GM23338 (cell line): ENCODE measurements at regions not wholly inside any gene's neighbourhood (a gene's known extent, or its start where the extent isn't known, plus 50 kb on each side); places are given as distances from the start of the nearest gene placed in this dataset.

ENCODE experiments used
- ATAC-seq: fragments of 200-7000 bp; cut with Tn5 transposase; 3 replicates; pipeline ENCODE4 v1.9.1; 2020
- DNase-seq: peaks from one replicate; pipeline ENCODE4 v3.0.0-alpha.2; 2015; ENCODE audit warnings: low spot score
- H2AFZ ChIP-seq: fragments of 200-600 bp; sonication (generic); 2 replicates; pipeline ENCODE4 v1.8.0; 2016; ENCODE audit warnings: antibody characterized with exemption, mild to moderate bottlenecking, moderate library complexity
- H3F3A ChIP-seq: fragments of 200-600 bp; sonication (generic); replicated peaks from 2 replicates; pipeline ENCODE4 v1.8.0; 2017; ENCODE audit warnings: antibody characterized with exemption, mixed run types, low read depth
- H3K27ac ChIP-seq: fragments of 200-600 bp; sonication (generic); 2 replicates; pipeline ENCODE4 v1.6.1; 2016; ENCODE audit warnings: low read depth
- H3K27me3 ChIP-seq: fragments of 200-600 bp; sonication (generic); 2 replicates; pipeline ENCODE4 v1.8.0; 2016; ENCODE audit warnings: mild to moderate bottlenecking, mixed run types, moderate library complexity; ENCODE audit not compliant: insufficient read depth
- H3K36me3 ChIP-seq: fragments of 200-600 bp; sonication (generic); 2 replicates; pipeline ENCODE4 v1.8.0; 2016; ENCODE audit warnings: mild to moderate bottlenecking; ENCODE audit not compliant: insufficient read depth
- H3K4me1 ChIP-seq: fragments of 200-600 bp; sonication (generic); 2 replicates; pipeline ENCODE4 v1.8.0; 2016; ENCODE audit warnings: mild to moderate bottlenecking, moderate library complexity; ENCODE audit not compliant: insufficient read depth
- H3K4me2 ChIP-seq: fragments of 200-600 bp; sonication (generic); 2 replicates; pipeline ENCODE4 v1.7.1; 2017; ENCODE audit warnings: mixed run types
- H3K4me3 ChIP-seq: fragments of 200-600 bp; sonication (generic); 2 replicates; pipeline ENCODE4 v1.6.1; 2016; ENCODE audit warnings: mixed run types
- H3K79me2 ChIP-seq: fragments of 200-600 bp; sonication (generic); replicated peaks from 2 replicates; pipeline ENCODE4 v1.8.0; 2017; ENCODE audit warnings: mild to moderate bottlenecking; ENCODE audit not compliant: insufficient read depth
- H3K9me2 ChIP-seq: fragments of 200-600 bp; sonication (generic); 2 replicates; pipeline ENCODE4 v1.8.0; 2017; ENCODE audit not compliant: insufficient read depth
- H4K20me1 ChIP-seq: fragments of 200-600 bp; sonication (generic); replicated peaks from 2 replicates; pipeline ENCODE4 v1.8.0; 2017; ENCODE audit warnings: mild to moderate bottlenecking; ENCODE audit not compliant: insufficient read depth
- H3K27ac Mint-ChIP-seq: 2 replicates; pipeline ENCODE4 v1.8.0; 2020; ENCODE audit warnings: inconsistent platforms, mild to moderate bottlenecking, moderate library complexity, mixed read lengths
- H3K27me3 Mint-ChIP-seq: 3 replicates; pipeline ENCODE4 v1.8.0; 2022; ENCODE audit warnings: low read depth, mild to moderate bottlenecking, moderate library complexity, mixed read lengths, inconsistent platforms; ENCODE audit not compliant: insufficient read depth, poor library complexity
- H3K36me3 Mint-ChIP-seq: 3 replicates; pipeline ENCODE4 v1.8.0; 2021; ENCODE audit warnings: low read depth, mild to moderate bottlenecking, inconsistent platforms, moderate library complexity, mixed read lengths
- H3K4me1 Mint-ChIP-seq: 3 replicates; pipeline ENCODE4 v1.8.0; 2020; ENCODE audit warnings: mild to moderate bottlenecking, inconsistent platforms, mixed read lengths
- H3K4me3 Mint-ChIP-seq: 3 replicates; pipeline ENCODE4 v1.8.0; 2021; ENCODE audit warnings: moderate library complexity, mild to moderate bottlenecking, inconsistent platforms, mixed read lengths
- H3K9me3 Mint-ChIP-seq: 3 replicates; pipeline ENCODE4 v1.8.0; 2020; ENCODE audit warnings: moderate library complexity, mild to moderate bottlenecking, inconsistent platforms, mixed read lengths
- CREB1 ChIP-seq: fragments of 250-450 bp; sonication (Bioruptor Pico); IDR thresholded peaks from 2 replicates; pipeline ENCODE4 v1.5.0; 2020; ENCODE audit warnings: low read depth, mild to moderate bottlenecking, moderate library complexity
- JUNB ChIP-seq: IDR thresholded peaks from one replicate; pipeline ENCODE4 v1.6.1; 2016; ENCODE audit warnings: antibody characterized with exemption; ENCODE audit not compliant: unreplicated experiment
- POLR2AphosphoS5 ChIP-seq: IDR thresholded peaks from 2 replicates; pipeline ENCODE4 v1.6.1; 2016; ENCODE audit warnings: antibody characterized with exemption, low read depth
- REST ChIP-seq: IDR thresholded peaks from one replicate; pipeline ENCODE4 v1.6.1; 2018; ENCODE audit warnings: antibody characterized with exemption; ENCODE audit not compliant: unreplicated experiment
- STAT1 ChIP-seq: IDR thresholded peaks from one replicate; pipeline ENCODE4 v1.6.1; 2016; ENCODE audit warnings: antibody characterized with exemption; ENCODE audit not compliant: unreplicated experiment
- ZNF114 ChIP-seq: fragments of 250-450 bp; sonication (Bioruptor Pico); IDR thresholded peaks from 2 replicates; pipeline ENCODE4 v1.5.0; 2020; ENCODE audit warnings: mild to moderate bottlenecking, moderate library complexity
- ZNF331 ChIP-seq: fragments of 250-450 bp; sonication (Bioruptor Pico); IDR thresholded peaks from 2 replicates; pipeline ENCODE4 v1.5.0; 2020; ENCODE audit warnings: low read depth, mild to moderate bottlenecking, moderate library complexity
- TF ChIP-seq, protein P1 (sequence below): IDR thresholded peaks from 2 replicates; pipeline ENCODE4 v1.6.1; 2016; ENCODE audit warnings: antibody characterized with exemption

DNA sequence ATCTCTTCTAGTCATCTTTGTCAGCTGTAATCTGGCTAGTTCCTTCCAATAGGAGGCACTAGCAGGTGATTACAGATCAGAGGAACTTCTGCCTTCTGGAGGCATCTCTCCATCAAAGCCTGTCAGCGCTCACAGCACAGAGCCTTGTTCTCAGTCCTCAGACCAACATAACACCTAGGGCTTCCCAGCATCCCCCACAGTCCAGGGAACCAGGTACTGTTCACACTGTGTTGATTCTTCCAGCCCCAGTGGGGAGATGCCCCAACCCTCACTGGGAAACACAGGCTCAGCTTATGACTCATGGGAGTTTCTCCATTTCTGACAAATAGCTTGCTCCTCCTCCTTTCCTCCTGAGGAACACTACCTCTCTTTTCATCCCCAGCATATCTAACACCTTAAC, 601.7 kb downstream of the CBLN2 start:
- Histone ChIP-seq H3K36me3 (0 out of 2 replicates have a peak, but pooled peaks cover 3% of the 10 kb centered on the region), H3K27me3 (no peaks in the 10 kb centered on the region), H3K79me2 (no peaks in the 10 kb centered on the region), H2AFZ (no peak overlapping the region), H4K20me1 (no peaks in the 10 kb centered on the region), H3K4me1 (no peaks in the 10 kb centered on the region), H3K4me2 (no peak overlapping the region), H3K27ac (no peak overlapping the region), H3K4me3 (no peak overlapping the region), H3K9me2 (no peaks in the 10 kb centered on the region), H3F3A (no peaks in the 10 kb centered on the region)
- no peak for DNase-seq
- peaks cover 18% of the 10 kb centered on the region for H3K36me3 Mint-ChIP-seq
- H3K4me3 Mint-ChIP-seq, result no peak overlapping the region
- H3K27ac Mint-ChIP-seq, result no peak overlapping the region
- TF ChIP-seq JUNB, result no peak
- TF ChIP-seq ZNF114 (CRISPR knock-in tag), result no peak
- TF ChIP-seq, protein P1, sequence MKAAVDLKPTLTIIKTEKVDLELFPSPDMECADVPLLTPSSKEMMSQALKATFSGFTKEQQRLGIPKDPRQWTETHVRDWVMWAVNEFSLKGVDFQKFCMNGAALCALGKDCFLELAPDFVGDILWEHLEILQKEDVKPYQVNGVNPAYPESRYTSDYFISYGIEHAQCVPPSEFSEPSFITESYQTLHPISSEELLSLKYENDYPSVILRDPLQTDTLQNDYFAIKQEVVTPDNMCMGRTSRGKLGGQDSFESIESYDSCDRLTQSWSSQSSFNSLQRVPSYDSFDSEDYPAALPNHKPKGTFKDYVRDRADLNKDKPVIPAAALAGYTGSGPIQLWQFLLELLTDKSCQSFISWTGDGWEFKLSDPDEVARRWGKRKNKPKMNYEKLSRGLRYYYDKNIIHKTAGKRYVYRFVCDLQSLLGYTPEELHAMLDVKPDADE, result no peak
- TF ChIP-seq CREB1 (CRISPR knock-in tag), result no peak
- TF ChIP-seq STAT1, result no peak
- peaks cover 82% of the 10 kb centered on the region for H3K9me3 Mint-ChIP-seq
- ATAC-seq, result no peak
- peaks cover 3% of the 10 kb centered on the region for H3K27me3 Mint-ChIP-seq
- no peaks in the 10 kb centered on the region for H3K4me1 Mint-ChIP-seq

- no peaks in the 10 kb centered on the region for H3K4me1 Mint-ChIP-seq
- Histone ChIP-seq H3K4me3 (no peak overlapping the region), H2AFZ (no peak overlapping the region), H4K20me1 (no peaks in the 10 kb centered on the region), H3K4me2 (no peak overlapping the region), H3K36me3 (0 out of 2 replicates have a peak, but pooled peaks cover 3% of the 10 kb centered on the region), H3F3A (no peaks in the 10 kb centered on the region), H3K4me1 (no peaks in the 10 kb centered on the region), H3K27me3 (no peaks in the 10 kb centered on the region), H3K9me2 (no peaks in the 10 kb centered on the region), H3K79me2 (no peaks in the 10 kb centered on the region), H3K27ac (no peak overlapping the region)
- peaks cover 70% of the 10 kb centered on the region for H3K9me3 Mint-ChIP-seq
- H3K4me3 Mint-ChIP-seq, result no peak overlapping the region
- TF ChIP-seq POLR2AphosphoS5, result no peak
- TF ChIP-seq REST, result no peak
- TF ChIP-seq ZNF331 (CRISPR knock-in tag), result no peak
- peaks cover 3% of the 10 kb centered on the region for H3K27me3 Mint-ChIP-seq
- DNase-seq (no peak), ATAC-seq (no peak)
- H3K27ac Mint-ChIP-seq, result no peak overlapping the region
- H3K36me3 Mint-ChIP-seq, result peaks cover 15% of the 10 kb centered on the region; the same call in 2 of the 3 replicates
Measured at GRCh38 chr18:71939483-71939882, 604.7 kb downstream of the CBLN2 start.
